ENCODE measurements at regions not wholly inside any gene's neighbourhood (a gene's known extent, or its start where the extent isn't known, plus 50 kb on each side); places are given as distances from the start of the nearest gene placed in this dataset.

DNA sequence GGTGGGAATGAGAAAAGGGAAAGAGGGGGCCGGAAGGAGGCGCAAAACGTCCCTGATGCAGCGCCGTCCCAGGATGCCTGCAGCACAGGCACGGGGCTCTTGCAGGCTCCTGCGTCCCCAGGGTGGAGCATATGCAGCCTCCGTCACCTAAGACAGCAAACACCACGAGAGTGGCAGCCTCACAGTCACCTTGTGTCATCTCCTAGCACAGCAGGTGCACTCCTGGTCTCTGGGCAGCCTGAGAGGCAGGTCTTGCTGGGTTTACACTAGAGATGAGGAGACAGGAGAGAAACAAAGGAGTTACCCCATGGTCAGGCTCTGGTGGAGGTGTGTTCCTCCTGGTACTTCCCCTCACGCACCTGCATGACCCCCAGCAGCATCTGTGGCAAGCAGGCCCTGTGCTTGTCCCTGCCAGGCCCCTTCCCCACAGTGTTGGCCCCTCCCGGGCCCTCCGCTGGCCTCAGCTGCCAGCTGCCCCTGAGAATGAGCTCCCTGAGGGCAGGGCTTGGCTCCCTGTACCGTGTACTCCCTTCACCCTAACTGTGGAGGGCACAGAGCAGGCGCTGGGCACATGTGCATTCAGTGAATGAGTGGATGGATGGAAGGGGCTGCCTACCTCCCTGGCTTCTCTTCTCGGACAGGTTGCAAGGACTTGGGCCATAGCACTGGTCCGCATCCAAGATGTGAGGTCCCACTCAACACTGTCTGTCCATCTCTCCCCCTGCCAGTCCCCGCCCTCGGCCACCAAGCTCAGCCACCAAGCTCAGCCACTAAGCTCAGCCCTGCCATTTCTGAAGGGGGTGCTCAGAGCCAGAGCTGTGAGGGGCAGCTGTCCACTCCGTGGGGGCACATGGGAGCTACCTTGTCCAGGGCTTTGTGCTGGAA is 988.6 kb downstream of the BRD1 start:
- ATAC-seq, result no peak
- no peak for TF ChIP-seq ZFP30 (CRISPR knock-in tag; IDR thresholded peaks at IDR 0.05)
- no peak for TF ChIP-seq OSR1 (CRISPR knock-in tag; IDR thresholded peaks at IDR 0.05)
- no peak for TF ChIP-seq TOX (CRISPR knock-in tag; IDR thresholded peaks at IDR 0.05; ENCODE audit: borderline replicate concordance)
- no peak for TF ChIP-seq PPARA (CRISPR knock-in tag; IDR thresholded peaks at IDR 0.05; ENCODE audit: borderline replicate concordance)
- TF ChIP-seq ESRRG (CRISPR knock-in tag; IDR thresholded peaks at IDR 0.05), result no peak
- no peak for TF ChIP-seq POU6F1 (CRISPR knock-in tag; IDR thresholded peaks at IDR 0.05; ENCODE audit: borderline replicate concordance, low read depth)
- no peak for TF ChIP-seq ARNTL (CRISPR knock-in tag; IDR thresholded peaks at IDR 0.05; ENCODE audit: borderline replicate concordance, low read depth)
- TF ChIP-seq ISL1 (CRISPR knock-in tag; IDR thresholded peaks at IDR 0.05), result no peak

GRCh38 chr22:48838376-48838775 is 989.3 kb downstream of the BRD1 start:
- ATAC-seq, result no peak
- TF ChIP-seq, protein P1, sequence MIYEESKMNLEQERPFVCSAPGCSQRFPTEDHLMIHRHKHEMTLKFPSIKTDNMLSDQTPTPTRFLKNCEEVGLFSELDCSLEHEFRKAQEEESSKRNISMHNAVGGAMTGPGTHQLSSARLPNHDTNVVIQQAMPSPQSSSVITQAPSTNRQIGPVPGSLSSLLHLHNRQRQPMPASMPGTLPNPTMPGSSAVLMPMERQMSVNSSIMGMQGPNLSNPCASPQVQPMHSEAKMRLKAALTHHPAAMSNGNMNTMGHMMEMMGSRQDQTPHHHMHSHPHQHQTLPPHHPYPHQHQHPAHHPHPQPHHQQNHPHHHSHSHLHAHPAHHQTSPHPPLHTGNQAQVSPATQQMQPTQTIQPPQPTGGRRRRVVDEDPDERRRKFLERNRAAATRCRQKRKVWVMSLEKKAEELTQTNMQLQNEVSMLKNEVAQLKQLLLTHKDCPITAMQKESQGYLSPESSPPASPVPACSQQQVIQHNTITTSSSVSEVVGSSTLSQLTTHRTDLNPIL (CRISPR knock-in tag; IDR thresholded peaks at IDR 0.05; ENCODE audit: low read depth), result no peak
- TF ChIP-seq BACH2 (CRISPR knock-in tag; IDR thresholded peaks at IDR 0.05; ENCODE audit: borderline replicate concordance), result no peak

- ATAC-seq, result no peak
Observed at GRCh38 chr22:48837341-48837935, 990.2 kb downstream of the BRD1 start.

DNA sequence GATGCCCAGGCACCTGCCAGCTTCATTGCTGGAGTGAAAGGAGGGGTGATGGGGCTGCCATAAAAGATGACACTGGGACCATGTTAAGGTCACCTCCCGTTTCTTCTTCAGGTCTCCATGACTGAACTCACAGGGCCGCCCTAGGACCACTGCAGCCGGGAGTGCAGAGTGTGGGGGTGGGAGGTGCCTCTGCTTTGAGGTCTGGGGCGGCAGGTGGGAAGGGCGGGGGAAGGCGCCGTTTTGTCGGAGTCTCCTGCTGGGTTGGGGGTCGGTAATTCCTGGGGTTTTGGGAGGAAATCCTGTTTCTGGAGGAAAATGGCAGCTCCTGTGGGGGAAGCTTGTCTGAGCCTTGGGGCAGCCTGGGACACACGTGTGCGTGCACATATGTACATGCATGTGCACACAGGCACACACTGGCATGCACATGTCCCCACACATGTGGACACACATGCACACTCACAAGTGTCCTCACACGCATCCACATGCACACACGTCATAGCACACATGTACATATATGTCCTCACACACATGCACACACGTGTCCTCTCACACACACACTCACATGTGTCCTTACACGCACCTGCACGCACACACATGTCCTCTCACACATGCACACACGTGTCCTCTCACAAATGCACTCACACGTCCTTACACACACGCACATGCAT is 990.9 kb downstream of the BRD1 start:
- ATAC-seq, result no peak
- TF ChIP-seq RARB (CRISPR knock-in tag; IDR thresholded peaks at IDR 0.05), result no peak
- TF ChIP-seq ISL1 (CRISPR knock-in tag; IDR thresholded peaks at IDR 0.05), result no peak
- no peak for TF ChIP-seq PPARA (CRISPR knock-in tag; IDR thresholded peaks at IDR 0.05; ENCODE audit: borderline replicate concordance)

More at GRCh38 chr22:48837341-48837935, 990.2 kb downstream of the BRD1 start:
- TF ChIP-seq BACH2 (CRISPR knock-in tag; IDR thresholded peaks at IDR 0.05; ENCODE audit: borderline replicate concordance), result no peak
- TF ChIP-seq GLIS3 (CRISPR knock-in tag; IDR thresholded peaks at IDR 0.05), result no peak
- TF ChIP-seq ZNF8 (CRISPR knock-in tag; IDR thresholded peaks at IDR 0.05), result no peak

DNA sequence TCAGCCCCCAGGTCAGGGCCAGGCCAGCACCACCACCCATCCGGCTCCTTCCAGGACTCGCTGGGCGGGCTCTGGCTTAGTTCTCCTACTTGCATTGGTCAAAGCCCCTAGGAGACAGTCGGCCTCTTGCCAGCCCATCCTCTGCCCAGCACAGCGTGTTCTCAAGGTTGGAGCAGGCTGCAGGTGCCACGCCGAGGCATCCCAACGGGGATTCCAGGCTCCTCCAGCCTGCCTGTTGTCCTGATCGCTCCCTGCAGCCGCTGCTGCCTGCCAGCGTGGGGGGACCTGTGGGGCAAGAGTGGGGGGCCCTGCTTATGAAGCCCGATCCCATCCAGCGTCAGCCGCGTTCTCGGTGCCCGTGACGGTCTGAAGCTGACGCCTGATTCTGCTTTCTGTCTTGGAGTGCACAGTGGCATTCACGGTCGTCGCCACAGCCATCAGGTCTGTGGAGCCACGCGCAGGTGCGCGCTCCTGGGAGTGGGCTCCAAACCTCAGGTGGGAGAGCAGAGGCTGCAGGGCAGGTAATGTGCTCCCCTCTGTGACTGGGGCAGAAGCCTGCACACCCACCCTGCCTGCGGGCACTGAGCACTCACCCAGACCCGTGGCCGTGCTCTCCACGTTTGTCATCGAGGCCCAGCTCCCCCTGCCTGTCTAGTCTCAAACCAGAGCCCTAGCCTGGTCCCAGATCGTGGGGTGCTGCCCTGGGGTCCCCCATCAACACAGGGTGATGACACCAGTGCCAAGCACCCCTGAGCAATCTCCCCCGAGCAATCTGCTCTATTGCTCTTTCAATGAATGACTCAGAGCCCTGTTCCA is 991.6 kb downstream of the BRD1 start:
- ATAC-seq, result no peak
- no peak for TF ChIP-seq SNAI2 (CRISPR knock-in tag; IDR thresholded peaks at IDR 0.05)
- TF ChIP-seq, protein P2, sequence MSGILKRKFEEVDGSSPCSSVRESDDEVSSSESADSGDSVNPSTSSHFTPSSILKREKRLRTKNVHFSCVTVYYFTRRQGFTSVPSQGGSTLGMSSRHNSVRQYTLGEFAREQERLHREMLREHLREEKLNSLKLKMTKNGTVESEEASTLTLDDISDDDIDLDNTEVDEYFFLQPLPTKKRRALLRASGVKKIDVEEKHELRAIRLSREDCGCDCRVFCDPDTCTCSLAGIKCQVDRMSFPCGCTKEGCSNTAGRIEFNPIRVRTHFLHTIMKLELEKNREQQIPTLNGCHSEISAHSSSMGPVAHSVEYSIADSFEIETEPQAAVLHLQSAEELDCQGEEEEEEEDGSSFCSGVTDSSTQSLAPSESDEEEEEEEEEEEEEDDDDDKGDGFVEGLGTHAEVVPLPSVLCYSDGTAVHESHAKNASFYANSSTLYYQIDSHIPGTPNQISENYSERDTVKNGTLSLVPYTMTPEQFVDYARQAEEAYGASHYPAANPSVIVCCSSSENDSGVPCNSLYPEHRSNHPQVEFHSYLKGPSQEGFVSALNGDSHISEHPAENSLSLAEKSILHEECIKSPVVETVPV (CRISPR knock-in tag; IDR thresholded peaks at IDR 0.05), result no peak
- no peak for TF ChIP-seq ZNF8 (CRISPR knock-in tag; IDR thresholded peaks at IDR 0.05)
- TF ChIP-seq POU6F1 (CRISPR knock-in tag; IDR thresholded peaks at IDR 0.05; ENCODE audit: borderline replicate concordance, low read depth), result no peak
- TF ChIP-seq ISL1 (CRISPR knock-in tag; IDR thresholded peaks at IDR 0.05), result no peak
- no peak for TF ChIP-seq ZC3H10 (CRISPR knock-in tag; IDR thresholded peaks at IDR 0.05)
- TF ChIP-seq ZFP3 (CRISPR knock-in tag; IDR thresholded peaks at IDR 0.05), result no peak
- no peak for TF ChIP-seq RARB (CRISPR knock-in tag; IDR thresholded peaks at IDR 0.05)
- TF ChIP-seq ZFP30 (CRISPR knock-in tag; IDR thresholded peaks at IDR 0.05), result no peak
- no peak for TF ChIP-seq ZNF70 (CRISPR knock-in tag; IDR thresholded peaks at IDR 0.05)
- TF ChIP-seq, protein P1 (CRISPR knock-in tag; IDR thresholded peaks at IDR 0.05; ENCODE audit: low read depth), result no peak
- TF ChIP-seq, protein P3, sequence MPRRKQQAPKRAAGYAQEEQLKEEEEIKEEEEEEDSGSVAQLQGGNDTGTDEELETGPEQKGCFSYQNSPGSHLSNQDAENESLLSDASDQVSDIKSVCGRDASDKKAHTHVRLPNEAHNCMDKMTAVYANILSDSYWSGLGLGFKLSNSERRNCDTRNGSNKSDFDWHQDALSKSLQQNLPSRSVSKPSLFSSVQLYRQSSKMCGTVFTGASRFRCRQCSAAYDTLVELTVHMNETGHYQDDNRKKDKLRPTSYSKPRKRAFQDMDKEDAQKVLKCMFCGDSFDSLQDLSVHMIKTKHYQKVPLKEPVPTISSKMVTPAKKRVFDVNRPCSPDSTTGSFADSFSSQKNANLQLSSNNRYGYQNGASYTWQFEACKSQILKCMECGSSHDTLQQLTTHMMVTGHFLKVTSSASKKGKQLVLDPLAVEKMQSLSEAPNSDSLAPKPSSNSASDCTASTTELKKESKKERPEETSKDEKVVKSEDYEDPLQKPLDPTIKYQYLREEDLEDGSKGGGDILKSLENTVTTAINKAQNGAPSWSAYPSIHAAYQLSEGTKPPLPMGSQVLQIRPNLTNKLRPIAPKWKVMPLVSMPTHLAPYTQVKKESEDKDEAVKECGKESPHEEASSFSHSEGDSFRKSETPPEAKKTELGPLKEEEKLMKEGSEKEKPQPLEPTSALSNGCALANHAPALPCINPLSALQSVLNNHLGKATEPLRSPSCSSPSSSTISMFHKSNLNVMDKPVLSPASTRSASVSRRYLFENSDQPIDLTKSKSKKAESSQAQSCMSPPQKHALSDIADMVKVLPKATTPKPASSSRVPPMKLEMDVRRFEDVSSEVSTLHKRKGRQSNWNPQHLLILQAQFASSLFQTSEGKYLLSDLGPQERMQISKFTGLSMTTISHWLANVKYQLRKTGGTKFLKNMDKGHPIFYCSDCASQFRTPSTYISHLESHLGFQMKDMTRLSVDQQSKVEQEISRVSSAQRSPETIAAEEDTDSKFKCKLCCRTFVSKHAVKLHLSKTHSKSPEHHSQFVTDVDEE (CRISPR knock-in tag; IDR thresholded peaks at IDR 0.05), result no peak

All from SK-N-SH treated with all-trans-retinoic acid at 6 μM for 48 hours (cell line).